ENCODE measurements at regions not wholly inside any gene's neighbourhood (a gene's known extent, or its start where the extent isn't known, plus 50 kb on each side); places are given as distances from the start of the nearest gene placed in this dataset.

DNA sequence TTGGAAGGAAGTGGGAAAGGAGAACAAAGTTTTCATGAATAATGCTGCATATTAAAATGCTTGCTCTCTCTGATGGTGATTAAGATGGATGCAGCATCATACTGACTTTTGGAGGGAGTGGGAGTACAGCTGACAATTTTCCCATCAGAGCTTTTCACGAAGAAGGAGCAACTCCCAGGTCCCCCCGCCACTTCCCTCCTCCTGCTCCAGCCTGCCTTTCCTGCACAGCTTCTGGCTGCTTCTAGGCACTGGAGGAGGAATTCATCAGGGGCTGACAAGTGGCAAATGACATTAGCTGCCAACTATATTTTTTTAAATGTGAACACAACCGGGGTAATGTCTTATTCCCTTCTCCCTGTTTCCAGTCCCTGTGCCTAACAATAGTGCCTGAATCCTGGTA lies 477.9 kb downstream of the SHISA9 start:
- TF ChIP-seq ELF1 (IDR thresholded peaks at IDR 0.05; ENCODE audit: borderline replicate concordance, low read depth) (no peak), POLR2A (IDR thresholded peaks at IDR 0.05; ENCODE audit: borderline replicate concordance, extremely low read depth, insufficient read depth, insufficient read length) (no peak), CTCF (IDR thresholded peaks at IDR 0.05 in 2 of 3, conservative IDR thresholded peaks at IDR 0.05 in 1 of 3; ENCODE audit: borderline replicate concordance in 1 of 3, insufficient read depth in 1 of 3, low read depth in 2 of 3, low read length in 2 of 3) (no peak)
